Dermis blood vessel endothelial cell (primary cell): ENCODE measurements at regions not wholly inside any gene's neighbourhood (a gene's known extent, or its start where the extent isn't known, plus 50 kb on each side); places are given as distances from the start of the nearest gene placed in this dataset.

Source experiments
- DNase-seq: peaks from one replicate; pipeline ENCODE4 v3.0.0; 2010

- no peak for DNase-seq
Observed at GRCh38 chr13:73960474-73960873, 173.7 kb downstream of the KLF12 start.

DNA sequence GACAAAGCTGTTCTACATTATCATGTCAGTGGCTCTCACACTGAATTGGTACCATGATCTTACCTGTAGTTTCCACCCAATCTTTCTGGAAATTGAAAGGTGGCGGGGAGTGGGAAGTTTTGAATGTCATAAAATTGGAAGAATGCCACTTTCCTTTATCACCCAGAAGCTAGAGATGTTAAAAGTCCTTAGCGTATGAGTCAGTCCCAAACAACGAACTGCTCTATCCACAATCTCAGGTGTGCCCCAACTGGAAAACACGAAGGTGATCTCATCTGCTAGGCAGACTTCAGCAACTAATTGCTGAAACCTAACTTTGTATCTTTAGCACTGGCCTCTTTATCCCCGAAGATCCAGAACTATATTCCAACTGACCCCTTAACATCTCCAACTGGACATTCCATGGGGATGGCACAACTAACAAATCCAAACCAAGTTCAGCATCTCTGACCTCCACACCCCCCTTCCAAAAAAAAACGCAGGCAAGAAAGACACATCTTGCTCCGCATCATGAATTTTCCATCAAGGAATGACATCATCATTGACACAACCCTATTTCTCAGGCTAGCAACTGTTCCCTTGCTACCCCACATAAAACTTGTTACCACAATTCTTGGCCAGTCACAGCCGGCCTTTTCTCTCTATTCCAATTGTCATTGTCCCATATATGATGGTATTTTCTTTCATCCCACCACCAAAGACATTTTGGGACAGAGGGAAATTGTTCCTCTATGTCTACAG is 175.4 kb downstream of the KLF12 start:
- no peak for DNase-seq

GRCh38 chr13:73957889-73958288 is 176.3 kb downstream of the KLF12 start:
- no peak for DNase-seq

GRCh38 chr13:73956795-73957408 is 177.3 kb downstream of the KLF12 start:
- no peak for DNase-seq

DNA sequence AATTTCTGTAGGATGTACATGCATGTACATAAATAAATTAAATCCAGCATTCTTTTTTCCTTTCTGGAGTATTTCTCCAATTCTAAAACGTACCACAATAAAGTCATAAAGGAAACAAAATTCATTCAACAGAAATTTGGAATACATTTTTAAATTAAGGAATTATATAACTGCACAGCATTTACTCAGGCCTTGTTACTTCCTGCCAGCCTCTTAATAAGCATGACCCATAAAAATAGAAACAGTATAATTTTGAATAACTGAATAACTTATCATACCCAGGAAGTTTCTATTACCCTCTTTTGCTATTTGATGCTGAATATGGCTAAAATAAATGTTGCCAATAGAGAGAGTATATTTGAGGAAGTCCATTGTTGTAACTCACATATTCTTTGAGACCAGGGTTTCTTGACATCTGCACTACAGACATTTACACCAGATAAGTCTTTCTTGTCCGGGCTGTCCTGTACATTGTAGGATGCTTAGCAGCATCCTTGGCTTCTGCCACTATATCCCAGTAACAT is 178.2 kb downstream of the KLF12 start:
- no peak for DNase-seq

DNA sequence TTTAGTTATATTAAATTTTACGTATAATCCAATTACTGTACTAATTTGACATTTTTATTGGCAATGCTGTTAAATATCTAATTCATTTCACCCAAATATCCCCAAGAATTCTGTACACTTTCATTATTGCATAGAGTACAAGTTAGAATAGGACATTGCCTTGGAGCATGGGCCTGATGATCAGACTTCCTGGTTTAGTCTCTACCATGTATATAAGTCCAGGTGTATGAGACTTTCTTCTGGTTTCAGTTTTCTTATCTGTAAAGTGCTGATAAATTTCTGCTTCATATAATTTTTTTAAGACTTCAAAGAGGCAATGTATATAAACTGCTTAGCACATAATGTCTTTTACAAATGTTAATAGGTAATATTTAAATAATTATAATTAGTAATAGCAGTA is 179.4 kb downstream of the KLF12 start:
- DNase-seq: no peak

DNA sequence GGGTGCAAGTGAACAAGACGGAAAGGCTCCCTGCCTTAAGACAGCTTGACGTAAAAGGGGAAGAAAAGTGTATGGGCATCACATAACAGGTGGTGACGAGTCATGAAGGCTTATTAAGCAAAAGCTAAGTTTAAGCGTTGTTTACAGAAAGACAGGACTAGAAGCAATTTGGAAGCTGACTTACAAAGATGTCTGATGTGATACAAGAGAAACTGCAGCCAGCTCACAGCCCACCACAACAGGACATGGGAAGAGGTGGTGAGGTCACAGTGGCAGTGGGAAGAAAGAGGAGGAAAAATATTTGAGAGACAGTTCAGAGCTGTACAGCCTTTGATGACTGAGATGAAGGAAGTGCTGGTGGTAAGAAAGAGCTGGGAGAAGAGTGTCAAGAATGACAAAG is 181.6 kb downstream of the KLF12 start:
- DNase-seq: no peak

- DNase-seq: no peak
Observed at GRCh38 chr13:73948848-73949529, 185.2 kb downstream of the KLF12 start.

GRCh38 chr13:73945871-73946270 is 188.3 kb downstream of the KLF12 start:
- DNase-seq: peak; percentile 17

DNA sequence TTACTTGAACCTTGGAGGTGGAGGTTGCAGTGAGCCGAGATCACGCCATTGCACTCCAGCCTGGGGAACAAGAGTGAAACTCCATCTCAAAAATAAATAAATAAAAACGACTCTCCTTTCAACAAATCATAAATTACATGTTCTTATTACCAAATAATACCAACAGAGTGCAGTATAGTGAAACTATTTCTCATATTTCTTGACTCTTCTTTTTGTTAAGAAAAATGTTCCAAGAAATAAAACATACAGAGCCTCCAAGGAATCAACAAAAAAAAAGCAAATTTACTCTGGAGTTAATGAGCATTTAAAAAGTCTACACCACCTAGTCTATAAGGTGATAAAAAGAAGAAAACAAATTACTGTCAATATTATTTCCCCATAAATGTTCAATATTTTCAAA is 188.8 kb downstream of the KLF12 start:
- no peak for DNase-seq

DNA sequence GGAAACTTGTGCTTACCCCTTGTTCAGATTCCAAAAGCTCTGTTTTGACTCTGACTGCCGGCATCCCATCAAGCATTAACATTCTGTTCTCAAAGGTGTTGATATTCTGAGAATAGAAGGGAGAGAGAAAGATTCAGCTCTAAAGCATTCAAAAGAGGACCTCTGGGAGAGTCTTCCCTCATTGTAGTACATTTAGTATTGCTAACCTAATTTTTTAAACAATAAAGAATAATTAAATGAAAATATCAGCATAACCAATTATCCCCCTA is 190.3 kb downstream of the KLF12 start:
- no peak for DNase-seq

GRCh38 chr13:73943137-73943964 is 190.9 kb downstream of the KLF12 start:
- DNase-seq: no peak

- DNase-seq: no peak
Observed at GRCh38 chr13:73941752-73942151, 192.5 kb downstream of the KLF12 start.

- no peak for DNase-seq
Observed at GRCh38 chr13:73940098-73940497, 194.1 kb downstream of the KLF12 start.

DNA sequence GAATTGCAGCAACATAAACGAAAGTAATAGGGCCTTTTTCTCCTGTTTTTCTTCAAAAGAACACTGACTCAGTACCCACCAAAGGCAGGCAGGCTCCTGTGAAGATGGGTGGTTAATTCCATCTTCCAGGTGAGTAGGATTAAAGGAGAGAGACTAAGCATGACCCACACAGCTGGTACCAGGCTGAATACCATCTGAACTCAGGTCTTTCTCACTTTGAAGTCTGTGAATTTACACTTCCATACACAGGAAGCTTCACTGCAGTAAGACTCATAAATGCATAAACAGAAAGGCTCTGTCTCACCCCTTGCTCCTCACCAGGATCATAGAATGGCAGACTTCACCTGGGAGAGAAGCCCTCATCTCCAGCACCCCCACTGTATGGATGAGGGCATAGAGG is 194.6 kb downstream of the KLF12 start:
- no peak for DNase-seq

DNA sequence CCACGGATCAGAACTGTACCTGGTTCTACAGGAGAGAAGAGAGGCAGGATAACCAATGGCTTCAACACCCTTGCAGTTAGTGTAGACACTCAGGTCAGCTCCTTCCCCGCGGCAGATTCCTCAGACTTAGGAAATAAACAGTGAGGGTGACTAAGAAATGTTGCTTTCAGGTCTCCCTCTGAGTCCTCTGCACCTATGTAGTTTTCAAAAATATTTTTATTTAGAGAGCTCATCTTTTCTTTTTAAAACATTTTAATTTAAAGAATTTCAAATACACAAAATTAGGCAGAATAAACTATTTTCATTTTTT is 195.2 kb downstream of the KLF12 start:
- DNase-seq: no peak

GRCh38 chr13:73938372-73939070 is 195.7 kb downstream of the KLF12 start:
- DNase-seq: peak; percentile 87

DNA sequence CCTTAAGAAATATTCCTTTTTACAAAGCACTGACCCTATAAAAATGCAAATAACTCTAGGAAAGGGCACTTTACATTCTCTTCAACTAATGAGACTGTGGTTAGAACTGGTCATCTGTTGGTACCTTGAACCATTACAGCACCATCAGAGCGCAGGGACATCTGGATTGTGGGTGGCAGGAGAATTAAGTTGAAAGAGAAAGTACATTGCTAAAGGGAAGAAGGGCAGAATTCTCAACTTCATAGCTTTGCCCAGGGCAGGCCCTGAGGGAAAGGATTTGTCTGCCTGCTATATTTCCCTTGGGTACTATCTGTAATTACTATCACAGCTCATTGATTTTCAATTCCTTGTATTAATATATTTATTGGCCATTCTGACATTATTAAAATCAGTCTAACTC is 196.8 kb downstream of the KLF12 start:
- no peak for DNase-seq

GRCh38 chr13:73935991-73936390 is 198.2 kb downstream of the KLF12 start:
- DNase-seq: peak; percentile 54

DNA sequence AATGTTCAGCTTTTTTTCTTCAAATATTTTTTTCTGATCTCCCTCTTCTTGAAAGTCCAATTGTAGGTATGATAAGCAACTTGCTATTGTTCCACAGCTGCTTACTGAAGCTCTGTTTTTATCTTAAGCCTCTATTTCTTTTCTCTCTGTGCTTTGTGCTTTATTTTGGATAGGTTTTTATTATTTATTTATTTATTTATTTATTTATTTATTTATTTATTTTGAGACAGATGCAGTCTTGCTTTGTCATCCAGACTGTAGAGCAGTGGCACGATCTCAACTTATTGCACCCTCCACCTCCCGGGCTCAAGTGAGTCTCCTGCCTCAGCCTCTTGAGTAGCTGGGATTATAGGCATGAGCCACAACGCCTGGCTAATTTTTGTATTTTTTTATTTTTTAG is 199.4 kb downstream of the KLF12 start:
- DNase-seq: no peak

GRCh38 chr13:73934215-73934641 is 200.0 kb downstream of the KLF12 start:
- peak; percentile 19 for DNase-seq

DNA sequence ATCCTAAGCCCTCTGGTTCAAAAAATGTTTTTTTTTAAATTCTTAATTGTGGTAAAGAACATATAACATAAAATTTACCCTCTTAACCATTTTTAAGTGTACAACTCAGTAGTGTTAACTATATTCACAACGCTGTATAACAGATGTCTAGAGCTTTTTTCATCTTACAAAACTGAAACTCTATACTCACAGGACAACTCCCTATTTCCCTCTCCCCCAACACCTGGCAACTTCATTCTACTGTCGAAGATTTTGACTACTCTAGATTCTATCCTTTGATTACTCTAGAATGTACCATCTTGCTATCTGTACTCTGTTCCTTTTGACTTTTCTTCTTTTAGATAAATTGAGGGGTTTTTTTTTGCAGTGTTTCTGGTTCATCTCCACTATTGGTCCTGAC is 200.4 kb downstream of the KLF12 start:
- no peak for DNase-seq

DNA sequence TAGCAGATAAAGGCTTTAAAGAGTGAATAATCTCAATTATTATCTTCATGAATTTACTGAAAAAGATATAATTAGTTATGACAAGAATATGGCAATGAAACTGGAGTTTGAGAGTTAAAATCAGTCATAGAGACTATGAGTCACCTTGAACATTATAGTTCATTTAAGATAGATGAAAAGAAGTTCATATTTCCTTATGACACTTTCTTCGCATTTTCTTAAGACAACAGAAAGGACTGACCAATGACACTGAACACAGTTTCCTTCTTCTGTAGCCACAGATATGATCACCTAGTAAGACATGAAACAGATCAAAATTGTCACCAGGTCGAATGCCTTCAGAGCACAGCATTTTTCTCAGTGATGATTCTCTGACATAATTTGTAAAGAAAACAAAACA is 202.1 kb downstream of the KLF12 start:
- DNase-seq: no peak
